ENCODE measurements at regions not wholly inside any gene's neighbourhood (a gene's known extent, or its start where the extent isn't known, plus 50 kb on each side); places are given as distances from the start of the nearest gene placed in this dataset.

DNA sequence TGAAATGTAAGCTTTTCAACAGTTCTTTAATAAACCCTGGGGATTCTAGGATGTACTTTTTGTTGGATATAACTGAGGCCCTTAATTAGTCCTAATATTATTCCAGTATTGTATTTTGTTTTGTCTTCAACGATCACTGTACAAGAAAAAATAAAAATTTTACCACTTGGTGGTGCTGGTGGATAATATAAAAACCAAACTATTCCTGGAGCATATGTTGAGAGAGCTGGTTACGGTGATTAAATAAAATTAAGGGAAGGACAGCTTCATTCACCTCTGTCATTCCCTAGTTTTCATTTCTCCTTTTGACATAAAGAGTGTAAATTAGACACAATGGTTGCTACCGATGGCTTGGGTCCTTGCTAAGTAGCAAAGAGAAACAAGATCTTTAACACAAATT is 598.6 kb upstream of the PCDH20 start:
- POLR2A ChIA-PET: no interaction called here

More for the DNA sequence above, 598.6 kb upstream of the PCDH20 start:
- no peak overlapping the region for H3K9ac ChIP-seq (ENCODE audit: low read length)
- BruUV-seq (replicated peaks): no TSS peak
- H3K27ac ChIP-seq (ENCODE audit: low read depth, low read length): no peak overlapping the region
- peak overlapping the region; percentile 47; the same call in 1 of the 2 replicates for H3K4me2 ChIP-seq (ENCODE audit: low read length)
- H3K36me3 ChIP-seq (ENCODE audit: control insufficient read depth in 1 of 2, insufficient read depth in 2 of 2, low read length in 2 of 2): no peaks in the 10 kb centered on the region
- H3K4me1 ChIP-seq (ENCODE audit: control insufficient read depth in 1 of 2, insufficient read depth in 2 of 2, low read length in 2 of 2): no peaks in the 10 kb centered on the region
- H3K4me3 ChIP-seq (replicated peaks in 1 of 2; ENCODE audit: low read depth in 1 of 2, low read length in 2 of 2): no peak overlapping the region
- no peaks in the 10 kb centered on the region for H4K20me1 ChIP-seq (ENCODE audit: insufficient read depth)
- DNase-seq (ENCODE audit: low read depth, low spot score) (peak; percentile 24), ATAC-seq (peak; percentile 59; the same call in 1 of the 2 replicates)
- H3K27me3 ChIP-seq (ENCODE audit: insufficient read depth, low read length): no peaks in the 10 kb centered on the region
- H3K79me2 ChIP-seq (ENCODE audit: insufficient read depth, low read length): no peaks in the 10 kb centered on the region
- peak; percentile 54 for TF ChIP-seq RAD21 (IDR thresholded peaks at IDR 0.05; ENCODE audit: low read depth)
- no peak for TF ChIP-seq ZBTB33 (IDR thresholded peaks at IDR 0.05; ENCODE audit: extremely low read depth, insufficient replicate concordance, low read length)
- TF ChIP-seq CTCF (IDR thresholded peaks at IDR 0.05 in 2 of 3, conservative IDR thresholded peaks at IDR 0.05 in 1 of 3; ENCODE audit: borderline replicate concordance in 1 of 3, insufficient read depth in 1 of 3, low read depth in 2 of 3, low read length in 2 of 3): peak in 2 of 3 experiments; percentile 5 to 47; a peak in 3 of 6 replicates
- no peaks in the 10 kb centered on the region; the same call in 1 of the 2 replicates for H3K9me2 ChIP-seq (ENCODE audit: insufficient read depth)
- no peaks in the 10 kb centered on the region for H3K9me3 ChIP-seq (ENCODE audit: control insufficient read depth in 1 of 2, insufficient read depth in 1 of 2, low read depth in 1 of 2, low read length in 2 of 2)
- RAD21 ChIA-PET (ENCODE audit: low non-redundant PET in 1 of 2, low total read pairs in 2 of 2, uncharacterized antibody in 2 of 2, unreplicated experiment in 2 of 2): interaction anchor here in 1 of 2 experiments (0.6 kb wide), 1 partner anchor 24 kb away, joined by 3 read pairs; no protein-coding TSS in a partner anchor
- CTCF ChIA-PET: interaction anchor here (1.0 to 2.0 kb wide), 5 partner anchors 17 to 346 kb away, joined by 3 to 16 read pairs (median 5); no protein-coding TSS in a partner anchor
- intact Hi-C loops (cut with micrococcal nuclease): loop anchor here (1.0 kb wide), 1 partner anchor 344 kb away; no protein-coding TSS in a partner anchor
- peak overlapping the region; percentile 56 for H2AFZ ChIP-seq (ENCODE audit: low read depth, low read length, poor library complexity, severe bottlenecking)

Data from HCT116 (cell line).